Stomach (tissue), 8 donors: ENCODE measurements at regions not wholly inside any gene's neighbourhood (a gene's known extent, or its start where the extent isn't known, plus 50 kb on each side); places are given as distances from the start of the nearest gene placed in this dataset.
A peak's percentile ranks its signal among the peaks of the same experiment; 100 is the strongest.

ENCODE experiments used
- DNase-seq, 2 donors: peaks; one replicate each; pipeline versions ENCODE4 v3.0.0 to v3.0.0-alpha.2; 2013 to 2019
- H3K27ac ChIP-seq, 5 donors: fragments of 200-600 bp in 4 of 5; sonication (generic) in 4 of 5; one replicate each; pipeline ENCODE4 v1.5.1; 2013 to 2019; ENCODE audit warnings: mild to moderate bottlenecking in 1 of 5, moderate library complexity in 1 of 5
- H3K27me3 ChIP-seq, 3 donors: fragments of 200-600 bp; sonication (generic); one replicate each; pipeline ENCODE4 v1.5.1; 2017 to 2019; ENCODE audit warnings: mixed run types in 1 of 3
- H3K36me3 ChIP-seq, 4 donors: fragments of 200-600 bp; sonication (generic); 1 replicate in 3 of 4; 2 replicates in 1 of 4; pipeline ENCODE4 v1.5.1; 2016 to 2019
- H3K4me1 ChIP-seq, 4 donors: fragments of 200-600 bp; sonication (generic); one replicate each; pipeline ENCODE4 v1.5.1; 2016 to 2019
- H3K4me3 ChIP-seq, 4 donors: fragments of 200-600 bp; sonication (generic) in 3 of 4; one replicate each; pipeline ENCODE4 v1.5.1; 2016 to 2019; ENCODE audit warnings: mild to moderate bottlenecking in 1 of 4
- H3K9me3 ChIP-seq, 4 donors: fragments of 200-600 bp; sonication (generic); one replicate each; pipeline ENCODE4 v1.5.1; 2016 to 2019
- EP300 ChIP-seq: sonication (generic); formaldehyde crosslinking; IDR thresholded peaks from one replicate; pipeline ENCODE4 v1.6.1; 2017; ENCODE audit warnings: antibody characterized with exemption
- POLR2A ChIP-seq, 4 donors: fragments of 450-650 bp; IDR thresholded peaks; one replicate each; pipeline ENCODE4 v1.6.1; 2016; ENCODE audit warnings: antibody characterized with exemption in 4 of 4, control low read depth in 2 of 4, mild to moderate bottlenecking in 1 of 4, moderate library complexity in 1 of 4
- POLR2AphosphoS5 ChIP-seq, 3 donors: sonication (generic); formaldehyde crosslinking; IDR thresholded peaks; one replicate each; pipeline ENCODE4 v1.6.1; 2016; ENCODE audit warnings: antibody characterized with exemption in 3 of 3
- WGBS, 5 donors: extraction: QIAGEN DNeasy Blood & Tissue Kit in 3 of 5; methylation state at CpG; one replicate each; pipeline versions ENCODE4 v1.1.5 to v1.1.7; 2013 to 2018; 5-methylcytosine and 5-hydroxymethylcytosine counted together
- intact Hi-C: fragments of 100-400 bp; cut with DNase I; formaldehyde crosslinking; loops from one replicate; pipeline ENCODE4 v1.15.1; 2023; ENCODE audit warnings: low total_unique reads
- TF ChIP-seq, protein P1 (sequence below), 7 experiments: fragments of 450-650 bp in 4 of 7; fragments of 200-600 bp in 3 of 7; sonication (generic) in 3 of 7; IDR thresholded peaks; one replicate each; pipeline ENCODE4 v1.5.1; 2016 to 2019; ENCODE audit warnings: antibody characterized with exemption in 7 of 7, control low read depth in 2 of 7, mild to moderate bottlenecking in 1 of 7
- donor health status: healthy with polysubstance abuse.
- donor health status: Bipolar disorder and iron deficiency.
- donor health status: healthy.

GRCh38 chr3:3605226-3605625 is 194.0 kb upstream of the LRRN1 start:
- Histone ChIP-seq H3K4me3 (no peak overlapping the region), H3K27me3 (no peaks in the 10 kb centered on the region), H3K36me3 (no peaks in the 10 kb centered on the region), H3K4me1 (no peaks in the 10 kb centered on the region), H3K27ac (no peak overlapping the region), H3K9me3 (no peaks in the 10 kb centered on the region)
- peak in 1 of 2 donors; percentile 56 for DNase-seq
- TF ChIP-seq EP300, result no peak
- WGBS, 5 donors, result 74 to 89% (median 78%) methylated on average over 3 of the region's 3 CpGs
- intact Hi-C loops, result no loop called here

- Histone ChIP-seq H3K4me1 (no peaks in the 10 kb centered on the region), H3K4me3 (no peak overlapping the region), H3K36me3 (no peaks in the 10 kb centered on the region), H3K9me3 (no peaks in the 10 kb centered on the region), H3K27ac (no peak overlapping the region), H3K27me3 (no peaks in the 10 kb centered on the region)
- intact Hi-C loops, result no loop called here
- whole genome bisulfite sequencing, 5 donors, result 90 to 94% (median 93%) methylated on average over 4 of the region's 4 CpGs
- TF ChIP-seq, protein P1, sequence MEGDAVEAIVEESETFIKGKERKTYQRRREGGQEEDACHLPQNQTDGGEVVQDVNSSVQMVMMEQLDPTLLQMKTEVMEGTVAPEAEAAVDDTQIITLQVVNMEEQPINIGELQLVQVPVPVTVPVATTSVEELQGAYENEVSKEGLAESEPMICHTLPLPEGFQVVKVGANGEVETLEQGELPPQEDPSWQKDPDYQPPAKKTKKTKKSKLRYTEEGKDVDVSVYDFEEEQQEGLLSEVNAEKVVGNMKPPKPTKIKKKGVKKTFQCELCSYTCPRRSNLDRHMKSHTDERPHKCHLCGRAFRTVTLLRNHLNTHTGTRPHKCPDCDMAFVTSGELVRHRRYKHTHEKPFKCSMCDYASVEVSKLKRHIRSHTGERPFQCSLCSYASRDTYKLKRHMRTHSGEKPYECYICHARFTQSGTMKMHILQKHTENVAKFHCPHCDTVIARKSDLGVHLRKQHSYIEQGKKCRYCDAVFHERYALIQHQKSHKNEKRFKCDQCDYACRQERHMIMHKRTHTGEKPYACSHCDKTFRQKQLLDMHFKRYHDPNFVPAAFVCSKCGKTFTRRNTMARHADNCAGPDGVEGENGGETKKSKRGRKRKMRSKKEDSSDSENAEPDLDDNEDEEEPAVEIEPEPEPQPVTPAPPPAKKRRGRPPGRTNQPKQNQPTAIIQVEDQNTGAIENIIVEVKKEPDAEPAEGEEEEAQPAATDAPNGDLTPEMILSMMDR (IDR thresholded peaks at IDR 0.05), result no peak
- no peak for TF ChIP-seq POLR2A (IDR thresholded peaks at IDR 0.05)
- no peak for TF ChIP-seq EP300
- no peak for TF ChIP-seq POLR2AphosphoS5 (IDR thresholded peaks at IDR 0.05)
- DNase-seq, result no peak
These were observed 195.9 kb upstream of the LRRN1 start for GRCh38 chr3:3603351-3603750.

DNA sequence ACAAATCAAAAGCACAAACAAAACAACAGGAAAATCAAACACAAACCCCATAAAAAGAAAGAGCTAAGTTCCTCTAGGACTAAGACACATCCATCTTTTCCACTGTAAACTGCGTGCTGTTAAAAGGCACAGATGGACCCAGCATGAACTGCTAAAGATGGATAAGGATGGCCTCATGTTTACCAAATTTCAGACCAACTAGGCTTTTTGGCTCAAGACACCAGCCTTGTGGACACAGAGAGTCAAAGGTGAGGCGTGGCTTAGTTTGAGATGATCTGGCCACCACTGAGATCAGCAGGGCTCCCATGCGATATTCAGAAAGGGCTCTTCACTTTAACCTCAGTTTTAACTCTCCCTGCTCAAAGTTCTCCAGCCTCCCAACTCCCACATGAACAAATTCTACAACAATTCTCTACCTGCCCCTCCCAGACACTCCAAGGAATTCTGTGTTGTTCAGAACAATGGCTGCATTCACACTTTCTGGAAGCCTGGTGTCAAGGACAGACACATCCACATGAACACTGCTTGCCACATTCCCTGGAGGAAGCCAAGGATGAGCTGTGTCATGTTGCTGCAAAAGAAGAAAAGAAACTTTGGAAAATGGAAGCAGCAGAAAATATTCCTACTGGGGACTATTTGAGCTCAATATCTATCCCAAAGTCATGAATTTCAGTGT is 198.4 kb upstream of the LRRN1 start:
- intact Hi-C loops, result no loop called here
- no peak overlapping the region for H3K27ac ChIP-seq
- H3K9me3 ChIP-seq, result peaks cover 0 to 4% (median 0%) of the 10 kb centered on the region in 4 donors
- no peak for DNase-seq
- H3K4me1 ChIP-seq, result no peaks in the 10 kb centered on the region
- H3K36me3 ChIP-seq, result no peaks in the 10 kb centered on the region
- TF ChIP-seq POLR2AphosphoS5 (IDR thresholded peaks at IDR 0.05) (no peak), POLR2A (IDR thresholded peaks at IDR 0.05) (no peak), EP300 (no peak)
- TF ChIP-seq, protein P1 (IDR thresholded peaks at IDR 0.05), result no peak
- H3K27me3 ChIP-seq, result no peaks in the 10 kb centered on the region
- H3K4me3 ChIP-seq, result no peak overlapping the region
- 41 to 73% (median 68%) methylated on average over 3 of the region's 3 CpGs for WGBS, 5 donors

GRCh38 chr3:3599016-3599415 is 200.2 kb upstream of the LRRN1 start:
- H3K36me3 ChIP-seq, result no peaks in the 10 kb centered on the region
- H3K9me3 ChIP-seq, result peaks cover 0 to 11% (median 0%) of the 10 kb centered on the region in 4 donors
- H3K27me3 ChIP-seq, result no peaks in the 10 kb centered on the region
- TF ChIP-seq POLR2A (IDR thresholded peaks at IDR 0.05), result no peak
- no peak for TF ChIP-seq EP300
- TF ChIP-seq, protein P1 (IDR thresholded peaks at IDR 0.05), result no peak
- no peak for TF ChIP-seq POLR2AphosphoS5 (IDR thresholded peaks at IDR 0.05)
- no peak for DNase-seq
- intact Hi-C loops, result no loop called here
- 82 to 89% (median 86%) methylated on average over 2 of the region's 2 CpGs for WGBS, 5 donors
- H3K4me1 ChIP-seq, result no peaks in the 10 kb centered on the region
- no peak overlapping the region for H3K4me3 ChIP-seq
- no peak overlapping the region for H3K27ac ChIP-seq

DNA sequence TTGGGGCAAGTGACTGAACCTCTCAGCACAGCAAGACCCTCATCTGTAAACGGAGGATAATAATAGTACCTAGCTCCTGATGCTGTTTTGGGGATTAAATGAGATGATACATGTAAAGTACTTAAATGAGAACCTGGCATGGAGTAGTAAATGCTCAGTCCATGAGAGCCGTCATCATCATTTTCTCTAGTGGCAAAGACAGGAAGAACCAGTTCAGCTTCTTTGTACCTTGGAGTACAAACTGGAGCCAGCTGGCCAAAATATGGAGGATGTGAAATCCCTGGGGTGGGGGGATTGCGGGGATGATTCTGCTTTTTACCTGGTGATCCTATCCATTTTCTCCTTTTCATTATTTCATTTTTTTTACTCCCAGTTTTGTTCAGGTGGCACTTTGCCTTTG is 204.2 kb upstream of the LRRN1 start:
- no peak for TF ChIP-seq POLR2AphosphoS5 (IDR thresholded peaks at IDR 0.05)
- TF ChIP-seq EP300, result no peak
- no peak for TF ChIP-seq POLR2A (IDR thresholded peaks at IDR 0.05)
- TF ChIP-seq, protein P1 (IDR thresholded peaks at IDR 0.05), result no peak
- intact Hi-C loops, result no loop called here
- Histone ChIP-seq H3K27ac (no peak overlapping the region), H3K36me3 (no peaks in the 10 kb centered on the region), H3K4me1 (no peaks in the 10 kb centered on the region), H3K4me3 (no peak overlapping the region), H3K27me3 (no peaks in the 10 kb centered on the region), H3K9me3 (peaks cover 0 to 11% (median 0%) of the 10 kb centered on the region in 4 donors)
- 84 to 97% (median 89%) methylated on average over 3 of the region's 3 CpGs for WGBS, 5 donors
- no peak for DNase-seq
